SK-N-SH (cell line): ENCODE measurements at regions not wholly inside any gene's neighbourhood (a gene's known extent, or its start where the extent isn't known, plus 50 kb on each side); places are given as distances from the start of the nearest gene placed in this dataset.

Experiments used
- CTCF ChIA-PET: fragments of 300-600, 350-600 bp; formaldehyde crosslinking; extraction: SDS; loops from one replicate; lab custom pipeline; 2021; lab: Yijun Ruan, JAX
- POLR2A ChIA-PET: fragments of 350-600 bp; sonication (Branson Sonifier 250); formaldehyde crosslinking; extraction: SDS; loops from one replicate; lab custom pipeline; 2020; ENCODE audit warnings: antibody characterized with exemption, inconsistent platforms; lab: Yijun Ruan, JAX
- DNase-seq: peaks from one replicate; pipeline ENCODE4 v3.0.0; 2012
- H2AFZ ChIP-seq: fragments of 200-600 bp; sonication (generic); 2 replicates; pipeline ENCODE4 v1.8.1; 2016; ENCODE audit warnings: antibody characterized with exemption, mild to moderate bottlenecking, low read depth
- H3F3A ChIP-seq: fragments of 200-600 bp; sonication (generic); replicated peaks from 2 replicates; pipeline ENCODE3; 2016; ENCODE audit warnings: antibody characterized with exemption, mild to moderate bottlenecking; ENCODE audit not compliant: insufficient read depth
- H3K27ac ChIP-seq, 2 experiments: fragments of 200-500 bp in 1 of 2; fragments of 200-600 bp in 1 of 2; sonication (Bioruptor generic) in 1 of 2; sonication (generic), shearing (Covaris generic) in 1 of 2; 2 replicates each; pipeline versions ENCODE4 v1.5.1 to v1.6.1; 2014 to 2016; ENCODE audit warnings: low read depth in 2 of 2, inconsistent platforms in 1 of 2, low read length in 1 of 2, mild to moderate bottlenecking in 1 of 2, mixed read lengths in 1 of 2
- H3K27me3 ChIP-seq: fragments of 200-600 bp; sonication (generic), shearing (Covaris generic); 2 replicates; pipeline ENCODE4 v1.6.1; 2016; ENCODE audit warnings: mixed run types; ENCODE audit not compliant: insufficient read depth
- H3K36me3 ChIP-seq, 2 experiments: fragments of 200-500 bp in 1 of 2; fragments of 200-600 bp in 1 of 2; sonication (Bioruptor generic) in 1 of 2; sonication (generic) in 1 of 2; replicated peaks in 1 of 2; 2 replicates each; pipeline versions ENCODE3 to v1.5.1; 2014 to 2016; ENCODE audit warnings: low read length in 1 of 2, mild to moderate bottlenecking in 1 of 2; ENCODE audit not compliant: insufficient read depth in 2 of 2, control insufficient read depth in 1 of 2
- H3K4me1 ChIP-seq, 2 experiments: fragments of 200-500 bp in 1 of 2; fragments of 200-600 bp in 1 of 2; sonication (Bioruptor generic) in 1 of 2; sonication (generic), shearing (Covaris generic) in 1 of 2; 2 replicates each; pipeline versions ENCODE4 v1.5.1 to v1.6.1; 2014 to 2016; ENCODE audit warnings: low read depth in 1 of 2, low read length in 1 of 2, mixed run types in 1 of 2; ENCODE audit not compliant: insufficient read depth in 2 of 2, control insufficient read depth in 1 of 2
- H3K4me2 ChIP-seq: fragments of 200-600 bp; sonication (generic), shearing (Covaris generic); 2 replicates; pipeline ENCODE4 v1.6.1; 2017; ENCODE audit warnings: mixed run types
- H3K4me3 ChIP-seq, 2 experiments: fragments of 200-500 bp in 1 of 2; fragments of 200-600 bp in 1 of 2; sonication (Bioruptor generic) in 1 of 2; sonication (generic), shearing (Covaris generic) in 1 of 2; 2 replicates each; pipeline versions ENCODE4 v1.5.1 to v1.8.1; 2014 to 2016; ENCODE audit warnings: low read depth in 2 of 2, inconsistent platforms in 1 of 2, low read length in 1 of 2, mild to moderate bottlenecking in 1 of 2, mixed read lengths in 1 of 2, moderate library complexity in 1 of 2
- H3K79me2 ChIP-seq: fragments of 200-600 bp; sonication (generic); 2 replicates; pipeline ENCODE4 v1.8.1; 2017; ENCODE audit warnings: mild to moderate bottlenecking; ENCODE audit not compliant: insufficient read depth
- H3K9ac ChIP-seq: fragments of 200-600 bp; sonication (generic); 2 replicates; pipeline ENCODE4 v1.6.1; 2017; ENCODE audit warnings: mixed run types
- H3K9me2 ChIP-seq: fragments of 200-600 bp; sonication (generic); 2 replicates; pipeline ENCODE4 v1.6.1; 2017; ENCODE audit warnings: mixed run types
- H3K9me3 ChIP-seq: fragments of 200-600 bp; sonication (generic); 2 replicates; pipeline ENCODE4 v1.6.1; 2017; ENCODE audit warnings: mixed run types, mild to moderate bottlenecking, moderate library complexity
- H4K20me1 ChIP-seq: fragments of 200-600 bp; sonication (generic); 2 replicates; pipeline ENCODE4 v1.6.1; 2017; ENCODE audit warnings: mild to moderate bottlenecking, mixed run types; ENCODE audit not compliant: insufficient read depth
- EP300 ChIP-seq, 2 experiments: IDR thresholded peaks; 2 replicates each; pipeline versions ENCODE4 v1.4.0 to v1.6.1; 2012; ENCODE audit warnings: borderline replicate concordance in 1 of 2, low read depth in 1 of 2, low read length in 1 of 2
- EZH2phosphoT487 ChIP-seq: fragments of 200-600 bp; sonication (generic); IDR thresholded peaks from 2 replicates; pipeline ENCODE4 v1.6.1; 2017; ENCODE audit warnings: low read depth, mixed run types, mild to moderate bottlenecking, antibody characterized with exemption, moderate library complexity, borderline replicate concordance
- FOSL2 ChIP-seq: IDR thresholded peaks from 2 replicates; pipeline ENCODE4 v1.4.0; 2012; ENCODE audit warnings: low read depth, mild to moderate bottlenecking, moderate library complexity, borderline replicate concordance
- GATA2 ChIP-seq: sonication (generic); formaldehyde crosslinking; IDR thresholded peaks from 2 replicates; pipeline ENCODE4 v1.5.0; 2020; ENCODE audit warnings: mild to moderate bottlenecking, missing genetic modification reagents
- MEF2A ChIP-seq: IDR thresholded peaks from 2 replicates; pipeline ENCODE4 v1.4.0; 2012; ENCODE audit warnings: low read depth, borderline replicate concordance
- MXI1 ChIP-seq: IDR thresholded peaks from 2 replicates; pipeline ENCODE4 v1.6.1; 2012; ENCODE audit warnings: mild to moderate bottlenecking, low read depth, low read length, improper control_type of control experiment
- NFIC ChIP-seq: IDR thresholded peaks from 2 replicates; pipeline ENCODE4 v1.4.0; 2012; ENCODE audit warnings: borderline replicate concordance
- NRF1 ChIP-seq: IDR thresholded peaks from 2 replicates; pipeline ENCODE4 v1.6.1; 2012; ENCODE audit warnings: low read depth, mild to moderate bottlenecking, low read length
- POLR2AphosphoS5 ChIP-seq: IDR thresholded peaks from 2 replicates; pipeline ENCODE4 v1.6.1; 2012; ENCODE audit warnings: low read depth, low read length
- RAD21 ChIP-seq: IDR thresholded peaks from 2 replicates; pipeline ENCODE4 v1.6.1; 2012; ENCODE audit warnings: mild to moderate bottlenecking, low read length
- RFX5 ChIP-seq: IDR thresholded peaks from 2 replicates; pipeline ENCODE4 v1.6.1; 2012; ENCODE audit warnings: mild to moderate bottlenecking, improper control_type of control experiment, low read length
- SIN3A ChIP-seq: IDR thresholded peaks from 2 replicates; pipeline ENCODE4 v1.6.1; 2012; ENCODE audit warnings: low read depth, mild to moderate bottlenecking, low read length, moderate library complexity, borderline replicate concordance
- SMC3 ChIP-seq: IDR thresholded peaks from 2 replicates; pipeline ENCODE4 v1.6.1; 2012; ENCODE audit warnings: low read depth, low read length, improper control_type of control experiment
- TAF1 ChIP-seq: IDR thresholded peaks from 2 replicates; pipeline ENCODE4 v1.6.1; 2012; ENCODE audit warnings: low read depth, mild to moderate bottlenecking, low read length, moderate library complexity, borderline replicate concordance
- TCF12 ChIP-seq: IDR thresholded peaks from 2 replicates; pipeline ENCODE4 v1.4.0; 2012
- WGBS: methylation state at CpG from one replicate; pipeline ENCODE4 v1.1.6; 2017; ENCODE audit warnings: low lambda C conversion rate; 5-methylcytosine and 5-hydroxymethylcytosine counted together
- TF ChIP-seq, protein P1 (sequence below): IDR thresholded peaks from 2 replicates; pipeline ENCODE4 v1.4.0; 2012; ENCODE audit warnings: low read depth, borderline replicate concordance
- TF ChIP-seq, protein P2 (sequence below): IDR thresholded peaks from 2 replicates; pipeline ENCODE4 v1.4.0; 2012; ENCODE audit warnings: low read depth

DNA sequence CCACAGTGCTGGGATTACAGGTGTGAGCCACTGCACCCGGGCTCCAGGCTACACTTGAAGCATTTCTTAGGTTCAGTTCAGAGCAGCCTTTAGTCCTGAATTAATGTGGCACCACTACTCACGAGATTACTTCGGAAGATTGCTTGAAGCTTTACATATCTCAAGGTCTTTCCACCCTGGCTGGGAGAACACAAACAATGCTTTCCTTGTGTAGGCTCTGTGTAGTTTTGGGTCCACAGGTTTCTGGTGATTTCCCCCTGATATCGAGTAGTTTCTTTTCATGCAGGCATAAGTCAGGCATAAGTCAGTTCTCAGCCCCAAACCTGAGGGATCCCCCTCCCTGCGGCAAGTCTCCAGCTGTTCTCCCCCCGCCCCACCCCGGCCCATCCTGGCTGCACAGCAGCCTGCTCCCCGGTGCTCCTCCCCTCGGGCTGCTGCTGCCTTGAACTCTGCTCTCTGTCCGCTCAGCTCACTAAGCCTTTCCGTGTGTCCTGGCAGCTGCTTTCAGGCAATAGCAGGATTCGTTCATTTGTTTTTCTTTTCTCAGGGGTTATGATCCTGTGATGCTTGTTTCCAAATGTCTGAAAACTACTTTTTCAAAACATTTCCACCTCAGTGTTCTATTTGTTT, 417.7 kb downstream of the TMEM121 start:
- H3F3A ChIP-seq, result no peaks in the 10 kb centered on the region
- no peak overlapping the region for H3K9ac ChIP-seq
- no peaks in the 10 kb centered on the region; the same call in 1 of the 2 replicates for H3K27me3 ChIP-seq
- H3K4me2 ChIP-seq, result no peak overlapping the region; the same call in 1 of the 2 replicates
- H3K36me3 ChIP-seq, result no peaks in the 10 kb centered on the region
- H2AFZ ChIP-seq, result no peak overlapping the region
- 22% methylated on average over 9 of the region's 12 CpGs for WGBS
- ChIA-PET CTCF (interaction anchor here (0.6 to 4.8 kb wide), 7 partner anchors 10 to 392 kb away, joined by 3 to 54 read pairs (median 4); no protein-coding TSS in a partner anchor), POLR2A (no interaction called here)
- H3K27ac ChIP-seq, result no peak overlapping the region
- H3K9me2 ChIP-seq, result no peaks in the 10 kb centered on the region
- H3K4me3 ChIP-seq, result no peak overlapping the region
- DNase-seq, result no peak
- no peaks in the 10 kb centered on the region for H3K9me3 ChIP-seq
- TF ChIP-seq POLR2AphosphoS5, result no peak
- no peak for TF ChIP-seq MXI1
- no peak for TF ChIP-seq RFX5
- TF ChIP-seq RAD21, result no peak
- no peak for TF ChIP-seq NFIC
- TF ChIP-seq, protein P1, sequence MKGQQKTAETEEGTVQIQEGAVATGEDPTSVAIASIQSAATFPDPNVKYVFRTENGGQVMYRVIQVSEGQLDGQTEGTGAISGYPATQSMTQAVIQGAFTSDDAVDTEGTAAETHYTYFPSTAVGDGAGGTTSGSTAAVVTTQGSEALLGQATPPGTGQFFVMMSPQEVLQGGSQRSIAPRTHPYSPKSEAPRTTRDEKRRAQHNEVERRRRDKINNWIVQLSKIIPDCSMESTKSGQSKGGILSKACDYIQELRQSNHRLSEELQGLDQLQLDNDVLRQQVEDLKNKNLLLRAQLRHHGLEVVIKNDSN, result no peak
- no peak for TF ChIP-seq SMC3
- TF ChIP-seq EZH2phosphoT487, result no peak
- no peak for TF ChIP-seq EP300 (IDR thresholded peaks at IDR 0.05; ENCODE audit: borderline replicate concordance in 1 of 2, low read depth in 1 of 2, low read length in 1 of 2)
- TF ChIP-seq, protein P2, sequence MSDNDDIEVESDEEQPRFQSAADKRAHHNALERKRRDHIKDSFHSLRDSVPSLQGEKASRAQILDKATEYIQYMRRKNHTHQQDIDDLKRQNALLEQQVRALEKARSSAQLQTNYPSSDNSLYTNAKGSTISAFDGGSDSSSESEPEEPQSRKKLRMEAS, result no peak
- TF ChIP-seq GATA2 (CRISPR knock-in tag), result no peak
- no peak for TF ChIP-seq FOSL2
- no peak for TF ChIP-seq SIN3A
- no peak for TF ChIP-seq MEF2A
- no peak for TF ChIP-seq TCF12
- TF ChIP-seq NRF1, result no peak
- no peak for TF ChIP-seq TAF1
- H4K20me1 ChIP-seq, result no peaks in the 10 kb centered on the region
- no peaks in the 10 kb centered on the region; a peak in 1 of 4 replicates for H3K4me1 ChIP-seq
- H3K79me2 ChIP-seq, result no peaks in the 10 kb centered on the region
